NK-92 treated with Interleukin-12 subunit alpha and Interleukin-12 subunit beta, amount 100 ng/mL, for 24 hours (cell line): ENCODE measurements at regions not wholly inside any gene's neighbourhood (a gene's known extent, or its start where the extent isn't known, plus 50 kb on each side); places are given as distances from the start of the nearest gene placed in this dataset.

Experiments
- DNase-seq: peaks from one replicate; lab custom pipeline; 2025; lab: John Stamatoyannopoulos, UW

GRCh38 chr15:94682171-94682570, 450.8 kb downstream of the MCTP2 start:
- DNase-seq: no peak

- DNase-seq: no peak
Measured at GRCh38 chr15:94683902-94684301, 452.5 kb downstream of the MCTP2 start.

- DNase-seq: no peak
Measured at GRCh38 chr15:94691169-94691568, 459.8 kb downstream of the MCTP2 start.

- no peak for DNase-seq
Measured at GRCh38 chr15:94692710-94693109, 461.3 kb downstream of the MCTP2 start.

- DNase-seq: no peak
Measured at GRCh38 chr15:94700211-94700610, 468.9 kb downstream of the MCTP2 start.

- DNase-seq: no peak
Measured at GRCh38 chr15:94701281-94701985, 470.1 kb downstream of the MCTP2 start.

GRCh38 chr15:94703596-94703995, 472.2 kb downstream of the MCTP2 start:
- no peak for DNase-seq

GRCh38 chr15:94704421-94704820, 473.1 kb downstream of the MCTP2 start:
- no peak for DNase-seq

- no peak for DNase-seq
Measured at GRCh38 chr15:94704946-94705345, 473.6 kb downstream of the MCTP2 start.

- DNase-seq: no peak
Measured at GRCh38 chr15:94709319-94709718, 478.0 kb downstream of the MCTP2 start.

- DNase-seq: no peak
Measured at GRCh38 chr15:94722024-94722636, 490.8 kb downstream of the MCTP2 start.

GRCh38 chr15:94723801-94724200, 492.4 kb downstream of the MCTP2 start:
- no peak for DNase-seq

- no peak for DNase-seq
Measured at GRCh38 chr15:94731286-94731685, 499.9 kb downstream of the MCTP2 start.

- DNase-seq: no peak
Measured at GRCh38 chr15:94734460-94734859, 503.1 kb downstream of the MCTP2 start.

- DNase-seq: no peak
Measured at GRCh38 chr15:94736236-94736635, 504.9 kb downstream of the MCTP2 start.

- DNase-seq: no peak
Measured at GRCh38 chr15:94739639-94740038, 508.3 kb downstream of the MCTP2 start.

- DNase-seq: no peak
Measured at GRCh38 chr15:94740469-94740868, 509.1 kb downstream of the MCTP2 start.

- no peak for DNase-seq
Measured at GRCh38 chr15:94743668-94744067, 512.3 kb downstream of the MCTP2 start.

- DNase-seq: no peak
Measured at GRCh38 chr15:94744080-94744793, 512.9 kb downstream of the MCTP2 start.

GRCh38 chr15:94745371-94745770, 514.0 kb downstream of the MCTP2 start:
- no peak for DNase-seq

- no peak for DNase-seq
Measured at GRCh38 chr15:94747510-94747909, 516.1 kb downstream of the MCTP2 start.

GRCh38 chr15:94749811-94750617, 518.7 kb downstream of the MCTP2 start:
- no peak for DNase-seq
